OCI-LY7 (cell line): ENCODE measurements at regions not wholly inside any gene's neighbourhood (a gene's known extent, or its start where the extent isn't known, plus 50 kb on each side); places are given as distances from the start of the nearest gene placed in this dataset.

Experiments
- CTCF ChIP-seq: fragments of 200-600 bp; sonication (generic); conservative IDR thresholded peaks from 2 replicates; pipeline ENCODE4 v1.5.1; 2014; ENCODE audit warnings: mild to moderate bottlenecking, antibody characterized with exemption, low read length, moderate library complexity, mixed read lengths
- EZH2phosphoT487 ChIP-seq: fragments of 200-600 bp; sonication (generic); IDR thresholded peaks from 2 replicates; pipeline ENCODE4 v1.6.1; 2018; ENCODE audit warnings: low read depth, borderline replicate concordance, mild to moderate bottlenecking, mixed run types, antibody characterized with exemption, low read length, moderate library complexity, mixed read lengths

- TF ChIP-seq CTCF (no peak), EZH2phosphoT487 (no peak)
Measured at GRCh38 chrX:99761731-99762130, 648.3 kb downstream of the PCDH19 start.
